Lung (tissue), 11 donors: ENCODE measurements at regions not wholly inside any gene's neighbourhood (a gene's known extent, or its start where the extent isn't known, plus 50 kb on each side); places are given as distances from the start of the nearest gene placed in this dataset.

Source experiments
- ATAC-seq: fragments of 200-7000 bp; cut with Tn5 transposase; one replicate; pipeline ENCODE4 v1.9.1; 2020; ENCODE audit warnings: moderate number of reproducible peaks; ENCODE audit not compliant: insufficient read depth, low FRiP score
- DNase-seq, 3 donors: peaks; one replicate each; pipeline ENCODE4 v3.0.0-alpha.2; 2013 to 2017
- H3K27ac ChIP-seq, 2 donors: one replicate each; pipeline ENCODE4 v1.5.1; 2013; ENCODE audit warnings: mild to moderate bottlenecking in 2 of 2, moderate library complexity in 2 of 2, control low read depth in 1 of 2, inconsistent platforms in 1 of 2, low read depth in 1 of 2, low read length in 1 of 2
- H3K27me3 ChIP-seq, 3 donors: one replicate each; pipeline ENCODE4 v1.5.1; 2013; ENCODE audit warnings: low read length in 2 of 3; ENCODE audit not compliant: control insufficient read depth in 3 of 3, insufficient read depth in 3 of 3
- H3K36me3 ChIP-seq, 4 donors: one replicate each; pipeline ENCODE4 v1.5.1; 2013; ENCODE audit warnings: low read length in 4 of 4, mild to moderate bottlenecking in 1 of 4, moderate library complexity in 1 of 4; ENCODE audit not compliant: control insufficient read depth in 4 of 4, insufficient read depth in 4 of 4
- H3K4me1 ChIP-seq, 5 donors: one replicate each; pipeline ENCODE4 v1.5.1; 2013; ENCODE audit warnings: low read length in 5 of 5, mild to moderate bottlenecking in 2 of 5, moderate library complexity in 1 of 5; ENCODE audit not compliant: control insufficient read depth in 5 of 5, insufficient read depth in 5 of 5
- H3K4me3 ChIP-seq: one replicate; pipeline ENCODE4 v1.5.1; 2013; ENCODE audit warnings: mild to moderate bottlenecking, control low read depth, moderate library complexity
- H3K9ac ChIP-seq, 2 donors: one replicate each; pipeline ENCODE4 v1.5.1; 2013; ENCODE audit warnings: low read length in 2 of 2, control low read depth in 1 of 2; ENCODE audit not compliant: insufficient read depth in 1 of 2
- H3K9me3 ChIP-seq, 4 donors: one replicate each; pipeline ENCODE4 v1.5.1; 2013; ENCODE audit warnings: low read length in 3 of 4, mild to moderate bottlenecking in 1 of 4, moderate library complexity in 1 of 4; ENCODE audit not compliant: control insufficient read depth in 4 of 4, insufficient read depth in 3 of 4
- CTCF ChIP-seq: IDR thresholded peaks from 2 replicates; pipeline ENCODE4 v1.5.1; 2012; ENCODE audit warnings: mild to moderate bottlenecking; ENCODE audit errors: control extremely low read depth, extremely low read depth
- WGBS, 2 donors: extraction: QIAGEN DNeasy Blood & Tissue Kit; methylation state at CpG; one replicate each; pipeline ENCODE4 v1.1.7; 2013; 5-methylcytosine and 5-hydroxymethylcytosine counted together
- donor health status: control.
- donor health status: control.
- donor health status: Bipolar disorder and iron deficiency.
- donor health status: healthy.
- donor health status: DM: yes; HTN: yes; CAD: no.

GRCh38 chr1:82621076-82621475, 820.3 kb downstream of the ADGRL2 start:
- peaks cover 0 to 7% (median 0%) of the 10 kb centered on the region in 4 donors for H3K9me3 ChIP-seq
- ATAC-seq (no peak), DNase-seq (no peak)
- TF ChIP-seq CTCF = no peak
- H3K36me3 ChIP-seq = no peaks in the 10 kb centered on the region
- WGBS, 2 donors = 94 to 96% methylated on average over 5 of the region's 5 CpGs
- no peak overlapping the region for H3K27ac ChIP-seq
- H3K9ac ChIP-seq = no peak overlapping the region
- no peaks in the 10 kb centered on the region for H3K4me1 ChIP-seq
- H3K4me3 ChIP-seq = no peak overlapping the region
- H3K27me3 ChIP-seq = no peaks in the 10 kb centered on the region

- DNase-seq = peak in 2 of 3 donors; percentile 10 to 30
- no peak overlapping the region for H3K27ac ChIP-seq
- H3K4me3 ChIP-seq = no peak overlapping the region
- no peak overlapping the region for H3K9ac ChIP-seq
- H3K27me3 ChIP-seq = peaks cover 0 to 6% (median 0%) of the 10 kb centered on the region in 3 donors
- no peaks in the 10 kb centered on the region for H3K9me3 ChIP-seq
- ATAC-seq = no peak
- TF ChIP-seq CTCF = no peak
- no peaks in the 10 kb centered on the region for H3K4me1 ChIP-seq
- 64 to 77% methylated on average over 1 of the region's 1 CpG for WGBS, 2 donors
- H3K36me3 ChIP-seq = no peaks in the 10 kb centered on the region
Measured at GRCh38 chr1:82614090-82614489, 813.4 kb downstream of the ADGRL2 start.

- Histone ChIP-seq H3K27me3 (peaks cover 0 to 6% (median 0%) of the 10 kb centered on the region in 3 donors), H3K9me3 (no peaks in the 10 kb centered on the region), H3K4me3 (no peak overlapping the region), H3K9ac (no peak overlapping the region), H3K36me3 (no peaks in the 10 kb centered on the region), H3K27ac (no peak overlapping the region), H3K4me1 (no peaks in the 10 kb centered on the region)
- WGBS, 2 donors = 78 to 87% methylated on average over 3 of the region's 3 CpGs
- no peak for TF ChIP-seq CTCF
- no peak for DNase-seq
- ATAC-seq = no peak
Measured at GRCh38 chr1:82612986-82613385, 812.3 kb downstream of the ADGRL2 start.

- no peak for ATAC-seq
- 86 to 95% methylated on average over 1 of the region's 1 CpG for WGBS, 2 donors
- no peaks in the 10 kb centered on the region for H3K9me3 ChIP-seq
- H3K36me3 ChIP-seq = no peaks in the 10 kb centered on the region
- H3K27me3 ChIP-seq = no peaks in the 10 kb centered on the region
- H3K4me3 ChIP-seq = no peak overlapping the region
- H3K4me1 ChIP-seq = peaks cover 0 to 3% (median 0%) of the 10 kb centered on the region in 5 donors
- no peak overlapping the region for H3K27ac ChIP-seq
- TF ChIP-seq CTCF = no peak
- no peak overlapping the region for H3K9ac ChIP-seq
- no peak for DNase-seq
Measured at GRCh38 chr1:82606546-82606945, 805.8 kb downstream of the ADGRL2 start.
